GM19328 (cell line): ENCODE measurements at regions not wholly inside any gene's neighbourhood (a gene's known extent, or its start where the extent isn't known, plus 50 kb on each side); places are given as distances from the start of the nearest gene placed in this dataset.
A peak's percentile ranks its signal among the peaks of the same experiment; 100 is the strongest.

Experiments
- ATAC-seq: cut with Tn5 transposase; IDR thresholded peaks from one replicate; pipeline ENCODE4 v1.9.1; 2021; ENCODE audit warnings: mild to moderate bottlenecking, moderate library complexity; ENCODE audit not compliant: unreplicated experiment

- ATAC-seq: no peak
Measured at GRCh38 chr10:131727560-131727959, 173.2 kb upstream of the PPP2R2D start.

- ATAC-seq: no peak
Measured at GRCh38 chr10:131728286-131729228, 172.3 kb upstream of the PPP2R2D start.

GRCh38 chr10:131729361-131729760 is 171.4 kb upstream of the PPP2R2D start:
- ATAC-seq: no peak

GRCh38 chr10:131729938-131730660 is 170.7 kb upstream of the PPP2R2D start:
- no peak for ATAC-seq

GRCh38 chr10:131730771-131731497 is 169.9 kb upstream of the PPP2R2D start:
- ATAC-seq: no peak

GRCh38 chr10:131731780-131732630 is 168.8 kb upstream of the PPP2R2D start:
- ATAC-seq: no peak

GRCh38 chr10:131732631-131733127 is 168.1 kb upstream of the PPP2R2D start:
- no peak for ATAC-seq

GRCh38 chr10:131733596-131733995 is 167.2 kb upstream of the PPP2R2D start:
- no peak for ATAC-seq

- no peak for ATAC-seq
Measured at GRCh38 chr10:131735577-131735976, 165.2 kb upstream of the PPP2R2D start.

GRCh38 chr10:131736321-131736980 is 164.4 kb upstream of the PPP2R2D start:
- ATAC-seq: no peak

- no peak for ATAC-seq
Measured at GRCh38 chr10:131737543-131738395, 163.0 kb upstream of the PPP2R2D start.

- no peak for ATAC-seq
Measured at GRCh38 chr10:131738396-131738735, 162.4 kb upstream of the PPP2R2D start.

GRCh38 chr10:131739206-131739605 is 161.6 kb upstream of the PPP2R2D start:
- no peak for ATAC-seq

GRCh38 chr10:131742500-131742951 is 158.3 kb upstream of the PPP2R2D start:
- ATAC-seq: no peak

- peak; percentile 44 for ATAC-seq
Measured at GRCh38 chr10:131743190-131744151, 157.3 kb upstream of the PPP2R2D start.

- no peak for ATAC-seq
Measured at GRCh38 chr10:131744346-131744745, 156.5 kb upstream of the PPP2R2D start.

- ATAC-seq: no peak
Measured at GRCh38 chr10:131745591-131745990, 155.2 kb upstream of the PPP2R2D start.
